Esophagus squamous epithelium (tissue), 5 donors: ENCODE measurements at regions not wholly inside any gene's neighbourhood (a gene's known extent, or its start where the extent isn't known, plus 50 kb on each side); places are given as distances from the start of the nearest gene placed in this dataset.

ENCODE experiments used
- DNase-seq: peaks from one replicate; lab custom pipeline; 2025; lab: John Stamatoyannopoulos, UW
- H3K27ac ChIP-seq, 4 donors: fragments of 200-600 bp; sonication (generic); one replicate each; pipeline ENCODE4 v1.5.1; 2016 to 2019; ENCODE audit warnings: mild to moderate bottlenecking in 1 of 4
- H3K27me3 ChIP-seq, 4 donors: fragments of 200-600 bp; sonication (generic); 1 replicate in 3 of 4; 2 replicates in 1 of 4; pipeline versions ENCODE4 v1.5.1 to v1.6.0; 2017 to 2021; ENCODE audit warnings: antibody characterized with exemption in 1 of 4
- H3K36me3 ChIP-seq, 3 donors: fragments of 200-600 bp; sonication (generic); one replicate each; pipeline ENCODE4 v1.5.1; 2016 to 2019
- H3K4me1 ChIP-seq, 3 donors: fragments of 200-600 bp; sonication (generic); one replicate each; pipeline ENCODE4 v1.5.1; 2017 to 2019
- H3K4me3 ChIP-seq, 4 donors: fragments of 200-600 bp; sonication (generic); 1 replicate in 3 of 4; 2 replicates in 1 of 4; pipeline ENCODE4 v1.5.1; 2016 to 2019; ENCODE audit warnings: mild to moderate bottlenecking in 2 of 4, moderate library complexity in 1 of 4
- H3K9me3 ChIP-seq, 3 donors: fragments of 200-600 bp; sonication (generic); one replicate each; pipeline ENCODE4 v1.5.1; 2016 to 2019
- CTCF ChIP-seq, 6 experiments: fragments of 450-650 bp in 4 of 6; fragments of 200-600 bp in 2 of 6; sonication (generic) in 2 of 6; IDR thresholded peaks; one replicate each; pipeline ENCODE4 v1.5.1; 2016 to 2019; ENCODE audit warnings: antibody characterized with exemption in 6 of 6, mild to moderate bottlenecking in 4 of 6, moderate library complexity in 4 of 6
- POLR2A ChIP-seq, 4 donors: fragments of 450-650 bp; IDR thresholded peaks; one replicate each; pipeline ENCODE4 v1.6.1; 2017; ENCODE audit warnings: antibody characterized with exemption in 4 of 4, mild to moderate bottlenecking in 4 of 4, moderate library complexity in 3 of 4
- WGBS, 2 donors: methylation state at CpG; one replicate each; pipeline ENCODE4 v1.1.5; 2018; 5-methylcytosine and 5-hydroxymethylcytosine counted together
- intact Hi-C: fragments of 100-400 bp; cut with DNase I; formaldehyde crosslinking; loops from one replicate; pipeline ENCODE4 v1.15.0; 2022
- donor health status: DM: yes; HTN: yes; CAD: no.

GRCh38 chr2:183868707-183869106 is 729.6 kb upstream of the ZNF804A start:
- TF ChIP-seq POLR2A (IDR thresholded peaks at IDR 0.05) (no peak), CTCF (IDR thresholded peaks at IDR 0.05) (no peak)
- Histone ChIP-seq H3K27ac (no peak overlapping the region), H3K4me1 (no peaks in the 10 kb centered on the region), H3K36me3 (no peaks in the 10 kb centered on the region), H3K9me3 (no peaks in the 10 kb centered on the region), H3K27me3 (no peaks in the 10 kb centered on the region), H3K4me3 (no peak overlapping the region)
- DNase-seq: no peak
- intact Hi-C loops: no loop called here
- 15 to 17% methylated on average over 1 of the region's 1 CpG for WGBS, 2 donors

- Histone ChIP-seq H3K4me3 (no peak overlapping the region), H3K27ac (no peak overlapping the region), H3K9me3 (no peaks in the 10 kb centered on the region), H3K36me3 (no peaks in the 10 kb centered on the region), H3K27me3 (no peaks in the 10 kb centered on the region), H3K4me1 (no peaks in the 10 kb centered on the region)
- intact Hi-C loops: no loop called here
- TF ChIP-seq POLR2A (IDR thresholded peaks at IDR 0.05): no peak
- no peak for DNase-seq
These were observed 726.2 kb upstream of the ZNF804A start for GRCh38 chr2:183872131-183872530.

- H3K36me3 ChIP-seq: no peaks in the 10 kb centered on the region
- H3K27ac ChIP-seq: no peak overlapping the region
- H3K9me3 ChIP-seq: no peaks in the 10 kb centered on the region
- intact Hi-C loops: no loop called here
- no peak for TF ChIP-seq CTCF (IDR thresholded peaks at IDR 0.05)
- no peak for TF ChIP-seq POLR2A (IDR thresholded peaks at IDR 0.05)
- WGBS, 2 donors: 83 to 89% methylated on average over 1 of the region's 1 CpG
- H3K4me1 ChIP-seq: no peaks in the 10 kb centered on the region
- DNase-seq: no peak
- H3K27me3 ChIP-seq: no peaks in the 10 kb centered on the region
- H3K4me3 ChIP-seq: no peak overlapping the region
These were observed 716.4 kb upstream of the ZNF804A start for GRCh38 chr2:183881978-183882377.

- WGBS, 2 donors: 92 to 100% methylated on average over 4 of the region's 31 CpGs
- H3K36me3 ChIP-seq: no peaks in the 10 kb centered on the region
- TF ChIP-seq CTCF (IDR thresholded peaks at IDR 0.05): no peak
- no peak for TF ChIP-seq POLR2A (IDR thresholded peaks at IDR 0.05)
- no peaks in the 10 kb centered on the region for H3K9me3 ChIP-seq
- no peaks in the 10 kb centered on the region for H3K4me1 ChIP-seq
- no peak for DNase-seq
- intact Hi-C loops: no loop called here
- no peaks in the 10 kb centered on the region for H3K27me3 ChIP-seq
- no peak overlapping the region for H3K4me3 ChIP-seq
- H3K27ac ChIP-seq: no peak overlapping the region
These were observed 705.9 kb upstream of the ZNF804A start for GRCh38 chr2:183892315-183892941.

- 85 to 88% methylated on average over 1 of the region's 1 CpG for WGBS, 2 donors
- Histone ChIP-seq H3K27me3 (no peaks in the 10 kb centered on the region), H3K27ac (no peak overlapping the region), H3K4me1 (no peaks in the 10 kb centered on the region), H3K4me3 (no peak overlapping the region), H3K36me3 (no peaks in the 10 kb centered on the region), H3K9me3 (no peaks in the 10 kb centered on the region)
- no peak for TF ChIP-seq POLR2A (IDR thresholded peaks at IDR 0.05)
- no peak for TF ChIP-seq CTCF (IDR thresholded peaks at IDR 0.05)
- DNase-seq: no peak
- intact Hi-C loops: no loop called here
These were observed 699.7 kb upstream of the ZNF804A start for GRCh38 chr2:183898641-183899040.

- intact Hi-C loops: no loop called here
- Histone ChIP-seq H3K4me1 (no peaks in the 10 kb centered on the region), H3K9me3 (no peaks in the 10 kb centered on the region), H3K27me3 (no peaks in the 10 kb centered on the region), H3K27ac (no peak overlapping the region), H3K36me3 (no peaks in the 10 kb centered on the region), H3K4me3 (no peak overlapping the region)
- TF ChIP-seq POLR2A (IDR thresholded peaks at IDR 0.05): no peak
- no peak for TF ChIP-seq CTCF (IDR thresholded peaks at IDR 0.05)
- DNase-seq: no peak
These were observed 696.4 kb upstream of the ZNF804A start for GRCh38 chr2:183901931-183902330.
